Thyroid gland (tissue), 4 donors: ENCODE measurements at regions not wholly inside any gene's neighbourhood (a gene's known extent, or its start where the extent isn't known, plus 50 kb on each side); places are given as distances from the start of the nearest gene placed in this dataset.

Experiments
- CTCF ChIP-seq, 6 experiments: fragments of 200-600 bp in 3 of 6; fragments of 450-650 bp in 3 of 6; sonication (generic) in 3 of 6; IDR thresholded peaks; one replicate each; pipeline ENCODE4 v1.5.1; 2016 to 2019; ENCODE audit warnings: antibody characterized with exemption in 6 of 6, mild to moderate bottlenecking in 2 of 6, inconsistent platforms in 1 of 6, moderate library complexity in 1 of 6
- POLR2A ChIP-seq, 2 donors: fragments of 450-650 bp; IDR thresholded peaks; one replicate each; pipeline ENCODE4 v1.6.1; 2017; ENCODE audit warnings: antibody characterized with exemption in 2 of 2, mild to moderate bottlenecking in 2 of 2, moderate library complexity in 1 of 2

GRCh38 chr5:82365744-82366228, 87.6 kb upstream of the RPS23 start:
- TF ChIP-seq POLR2A (IDR thresholded peaks at IDR 0.05), result no peak
- no peak for TF ChIP-seq CTCF (IDR thresholded peaks at IDR 0.05)
